HG02884 (cell line): ENCODE measurements at regions not wholly inside any gene's neighbourhood (a gene's known extent, or its start where the extent isn't known, plus 50 kb on each side); places are given as distances from the start of the nearest gene placed in this dataset.

Experiments used
- ATAC-seq: cut with Tn5 transposase; IDR thresholded peaks from one replicate; pipeline ENCODE4 v1.9.1; 2021; ENCODE audit warnings: mild to moderate bottlenecking, moderate library complexity; ENCODE audit not compliant: unreplicated experiment

- ATAC-seq = no peak
These were observed 98.9 kb downstream of the HDGFL1 start for GRCh38 chr6:22668307-22668706.

- ATAC-seq = no peak
These were observed 99.4 kb downstream of the HDGFL1 start for GRCh38 chr6:22668717-22669116.

GRCh38 chr6:22670605-22671004 is 101.2 kb downstream of the HDGFL1 start:
- no peak for ATAC-seq

- ATAC-seq = no peak
These were observed 104.1 kb downstream of the HDGFL1 start for GRCh38 chr6:22673474-22673873.

GRCh38 chr6:22680950-22681349 is 111.6 kb downstream of the HDGFL1 start:
- no peak for ATAC-seq

GRCh38 chr6:22681761-22682160 is 112.4 kb downstream of the HDGFL1 start:
- no peak for ATAC-seq

DNA sequence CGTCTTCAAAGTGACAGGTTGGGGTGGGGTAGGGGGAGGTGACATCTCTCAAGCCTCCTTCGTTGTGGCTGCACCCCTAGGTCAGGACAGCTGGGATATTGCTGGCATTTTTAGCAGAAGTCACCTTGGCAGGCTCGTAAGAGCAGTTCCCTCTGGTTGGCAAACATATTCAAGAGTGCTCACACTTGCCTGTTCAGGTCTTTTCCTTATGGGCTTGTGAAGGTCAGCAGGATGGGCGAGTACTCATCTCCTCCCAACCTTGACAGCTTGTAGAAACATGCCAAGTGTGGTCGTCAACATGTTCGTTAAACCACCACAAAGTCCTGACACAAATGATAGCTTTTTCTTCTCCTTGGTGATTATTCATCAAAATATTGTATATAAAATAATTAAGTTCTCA is 113.6 kb downstream of the HDGFL1 start:
- ATAC-seq = no peak

GRCh38 chr6:22690446-22690845 is 121.1 kb downstream of the HDGFL1 start:
- no peak for ATAC-seq

- ATAC-seq = no peak
These were observed 124.8 kb downstream of the HDGFL1 start for GRCh38 chr6:22694092-22694724.

GRCh38 chr6:22696481-22696880 is 127.1 kb downstream of the HDGFL1 start:
- ATAC-seq = no peak

DNA sequence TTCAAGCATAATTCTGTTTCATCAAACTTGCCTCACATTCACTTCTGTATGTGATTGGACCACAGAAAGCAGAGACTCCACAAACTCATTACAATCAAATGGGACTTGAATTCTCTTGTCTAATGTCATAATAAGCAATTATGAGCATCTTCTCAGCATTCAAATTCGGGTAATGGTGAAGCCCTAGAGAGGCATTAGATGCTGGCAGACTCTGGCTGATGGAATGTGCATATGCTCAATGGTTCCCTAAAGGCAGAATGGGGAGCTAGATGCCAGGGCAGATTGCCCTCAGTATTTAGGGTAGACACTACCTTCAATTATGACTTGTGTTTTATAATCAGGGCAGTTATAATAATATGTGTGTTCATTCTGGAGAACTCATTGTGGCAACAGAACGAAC is 127.9 kb downstream of the HDGFL1 start:
- no peak for ATAC-seq

DNA sequence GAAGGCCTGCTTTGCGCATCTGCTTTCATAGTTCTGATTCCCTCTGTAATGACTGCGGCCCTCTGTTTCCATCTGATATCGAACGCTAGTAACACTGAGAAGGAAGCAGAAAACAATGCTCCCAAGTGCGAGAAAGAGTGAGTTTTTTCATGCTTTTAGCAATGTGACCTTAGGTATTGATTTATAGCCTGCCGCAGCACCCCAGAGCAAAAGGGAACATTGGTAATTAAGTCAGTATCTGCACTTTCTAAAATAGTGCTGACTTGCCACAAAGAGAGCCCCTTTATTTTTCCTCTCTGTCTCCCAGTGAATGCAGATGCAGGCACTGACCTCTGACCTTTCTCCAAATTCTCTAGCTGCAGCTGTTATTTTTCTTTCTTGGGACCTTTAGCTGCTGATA is 129.8 kb downstream of the HDGFL1 start:
- ATAC-seq = no peak

DNA sequence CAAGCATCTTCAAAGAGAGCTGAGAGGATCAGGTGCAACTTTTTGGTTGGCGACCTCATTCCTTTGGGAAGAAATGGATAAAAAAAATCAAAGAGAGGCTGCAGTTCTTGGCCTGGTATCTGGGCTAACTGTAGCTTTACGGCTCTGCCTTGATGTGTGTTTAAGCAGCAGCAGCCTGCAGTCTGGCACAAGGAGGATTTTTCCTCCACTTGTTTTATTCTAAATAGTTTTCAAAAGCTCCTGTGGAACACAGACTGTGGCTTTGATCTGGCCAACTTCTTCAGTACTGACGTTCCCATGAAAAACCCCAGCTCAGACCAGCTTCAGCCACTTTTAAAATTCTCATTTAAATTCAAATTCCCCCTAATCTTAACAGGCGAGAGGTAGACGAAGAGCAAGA is 137.3 kb downstream of the HDGFL1 start:
- ATAC-seq = no peak

DNA sequence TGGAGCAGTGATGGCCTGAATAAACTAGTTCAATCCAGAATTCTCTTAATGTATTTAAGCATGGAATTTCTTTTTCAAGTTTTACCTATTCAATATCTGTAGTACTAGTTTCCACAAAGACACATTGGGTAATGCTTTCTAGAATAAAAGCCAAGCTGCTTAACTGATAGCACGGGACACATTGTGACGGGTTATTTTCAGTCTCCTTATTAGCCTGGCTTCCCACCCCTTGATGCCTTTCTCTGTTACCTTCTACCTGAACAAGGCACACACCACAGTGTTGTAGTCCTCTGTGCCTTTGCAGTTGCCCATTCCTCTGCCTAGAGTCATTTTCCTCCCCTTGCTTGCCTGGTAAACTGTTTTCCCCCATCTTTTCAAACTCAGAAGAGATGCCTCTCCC is 139.1 kb downstream of the HDGFL1 start:
- ATAC-seq = no peak

- ATAC-seq = no peak
These were observed 140.4 kb downstream of the HDGFL1 start for GRCh38 chr6:22709803-22710202.

- ATAC-seq = no peak
These were observed 147.4 kb downstream of the HDGFL1 start for GRCh38 chr6:22716721-22717120.

GRCh38 chr6:22717915-22718314 is 148.5 kb downstream of the HDGFL1 start:
- ATAC-seq = no peak

- ATAC-seq = no peak
These were observed 153.5 kb downstream of the HDGFL1 start for GRCh38 chr6:22722913-22723312.

DNA sequence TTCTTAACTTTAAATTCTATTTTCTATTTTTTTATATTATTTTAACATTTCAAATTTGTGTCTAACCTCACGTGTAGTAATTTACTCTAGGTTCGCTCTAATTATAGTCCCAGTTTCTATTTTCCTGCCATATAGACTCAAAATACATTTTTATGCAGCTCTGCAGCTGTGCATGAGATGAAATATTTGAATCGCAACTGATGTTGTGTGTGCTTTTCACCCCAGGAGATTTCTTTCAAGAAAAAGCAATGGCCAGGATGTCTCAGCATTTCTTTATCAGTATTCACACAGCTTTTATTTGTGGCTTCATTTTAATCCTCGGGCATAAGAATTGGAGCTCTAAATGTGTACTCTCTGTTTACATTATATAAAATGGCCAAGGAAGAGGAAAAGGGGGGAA is 157.6 kb downstream of the HDGFL1 start:
- no peak for ATAC-seq

DNA sequence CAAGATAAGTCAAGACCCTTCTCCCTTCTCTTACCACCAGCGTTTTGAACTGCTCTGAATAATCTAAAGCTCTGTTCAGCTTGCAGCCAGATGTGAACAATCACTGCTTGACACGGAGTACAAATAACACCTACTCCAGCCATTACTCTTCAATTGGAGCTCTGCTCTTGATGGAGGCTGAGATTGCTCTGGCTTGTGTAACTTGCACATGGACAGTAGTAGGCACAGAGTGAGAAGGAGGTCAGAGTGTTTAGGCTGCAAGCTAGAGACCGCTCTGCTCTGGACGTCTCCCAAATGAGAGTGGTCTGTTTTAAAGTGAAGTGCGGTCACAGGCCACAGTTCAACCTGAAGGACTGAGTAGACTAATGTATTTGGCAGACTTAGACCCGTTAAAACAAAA is 158.3 kb downstream of the HDGFL1 start:
- no peak for ATAC-seq

DNA sequence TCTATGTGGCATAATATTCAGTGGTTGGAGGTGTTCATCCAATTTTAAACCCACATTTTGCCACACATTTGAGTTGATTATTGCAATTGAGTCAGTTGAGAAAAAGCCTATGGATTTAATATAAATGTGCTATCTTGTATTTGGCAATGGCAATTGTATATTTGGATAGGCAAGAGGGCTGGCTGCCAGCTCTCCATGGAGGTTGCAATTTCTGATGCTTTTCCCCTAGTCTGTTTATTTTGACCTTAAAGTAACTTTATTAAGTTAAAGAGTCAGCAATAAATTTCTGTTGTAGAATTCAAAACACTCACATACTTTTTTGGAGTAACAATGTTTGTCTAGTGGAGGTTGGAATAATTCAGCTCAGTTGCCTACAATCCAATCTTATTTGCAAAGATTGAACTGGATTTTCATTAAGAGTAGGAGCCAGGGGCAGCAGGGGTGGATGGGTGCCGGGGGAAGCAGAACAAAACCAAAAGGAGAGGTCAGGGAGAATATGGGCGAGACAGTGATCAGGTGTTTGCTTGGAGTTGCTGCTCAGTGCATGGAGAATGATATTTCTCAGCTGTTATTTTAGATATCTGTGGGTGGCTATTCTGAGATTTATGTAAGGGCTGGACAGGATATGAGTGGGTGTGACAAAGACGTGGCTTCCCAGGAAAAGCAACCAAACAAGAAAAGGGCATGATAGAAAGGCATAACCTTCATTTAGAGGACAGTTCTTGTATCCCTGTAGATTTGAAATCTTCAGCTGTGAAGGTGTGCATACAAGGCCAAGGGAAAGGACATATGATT is 163.0 kb downstream of the HDGFL1 start:
- no peak for ATAC-seq

- ATAC-seq = no peak
These were observed 167.4 kb downstream of the HDGFL1 start for GRCh38 chr6:22736740-22737139.

- no peak for ATAC-seq
These were observed 168.0 kb downstream of the HDGFL1 start for GRCh38 chr6:22737331-22737730.
